GM19023 (cell line): ENCODE measurements at regions not wholly inside any gene's neighbourhood (a gene's known extent, or its start where the extent isn't known, plus 50 kb on each side); places are given as distances from the start of the nearest gene placed in this dataset.

Experiments used
- ATAC-seq: cut with Tn5 transposase; IDR thresholded peaks from one replicate; pipeline ENCODE4 v1.9.1; 2021; ENCODE audit warnings: mild to moderate bottlenecking, moderate library complexity; ENCODE audit not compliant: unreplicated experiment

DNA sequence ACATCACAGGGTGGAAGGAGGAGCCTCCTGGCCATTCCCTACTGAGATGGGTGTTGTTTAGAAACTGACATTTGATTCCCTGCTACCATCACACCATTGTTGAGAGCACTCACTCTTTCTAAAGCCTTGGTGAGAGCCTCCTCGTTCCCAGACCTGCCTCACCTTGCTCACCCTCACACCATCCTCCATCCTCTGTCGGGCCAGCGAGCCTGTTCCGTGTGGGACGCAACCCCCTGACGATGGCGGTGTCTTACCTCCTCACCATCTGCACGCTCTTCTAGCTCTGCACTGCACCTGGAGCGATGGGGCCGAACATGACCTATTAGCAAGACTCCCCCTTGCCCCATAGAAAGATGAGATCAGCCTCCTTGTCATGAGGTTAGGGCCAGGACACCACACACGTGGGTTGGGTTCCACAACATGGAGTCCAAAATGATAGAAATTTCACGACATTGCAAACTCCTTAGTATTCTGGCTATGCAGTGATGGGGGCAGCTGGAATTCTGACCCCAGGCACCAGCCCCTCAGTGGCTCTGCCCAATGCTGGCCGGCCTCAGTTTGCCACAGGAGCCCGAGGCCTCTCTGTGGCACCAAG is 1017.9 kb downstream of the TBC1D22A start:
- no peak for ATAC-seq

DNA sequence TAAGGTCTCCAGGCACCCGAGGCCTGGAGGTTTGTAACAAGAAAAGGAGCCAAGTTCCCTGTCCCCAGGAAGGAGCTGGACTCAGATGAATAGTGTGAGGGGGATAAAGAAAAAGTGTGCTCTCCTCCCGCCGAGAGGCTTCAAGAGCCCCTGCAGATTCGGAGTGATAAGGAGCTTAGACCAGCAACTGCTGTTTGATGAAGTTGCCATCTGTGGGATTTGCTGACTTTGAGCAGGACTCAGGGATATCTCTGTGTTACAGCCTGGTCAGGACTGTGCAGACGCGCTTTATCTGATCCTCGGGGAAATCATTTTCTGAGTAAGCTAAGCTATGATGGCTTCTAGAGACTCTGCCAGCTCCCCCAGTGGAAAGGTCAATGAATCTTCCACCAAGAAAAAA is 1017.0 kb downstream of the TBC1D22A start:
- ATAC-seq, result no peak

- ATAC-seq, result no peak
These were observed 1015.8 kb downstream of the TBC1D22A start for GRCh38 chr22:47778160-47778658.

DNA sequence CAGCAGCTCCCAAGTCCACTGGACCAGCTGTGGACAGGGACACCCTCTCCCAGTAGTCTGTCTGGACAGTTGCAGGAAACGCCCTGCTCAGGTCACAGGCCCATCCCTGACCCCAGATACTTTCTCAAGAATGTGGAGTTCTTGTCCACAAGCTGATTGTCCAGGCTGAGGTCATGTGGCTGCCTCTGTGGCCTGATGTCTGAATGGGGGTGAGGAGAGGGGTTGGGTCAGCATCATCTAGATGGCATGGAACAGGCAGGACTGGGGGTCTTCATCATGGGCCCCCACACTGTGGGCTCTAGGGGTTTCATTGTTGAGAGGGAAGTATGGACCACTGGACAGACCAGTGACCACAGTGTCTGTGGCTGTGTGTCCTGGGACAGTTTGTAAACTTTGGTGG is 1015.0 kb downstream of the TBC1D22A start:
- ATAC-seq, result no peak

GRCh38 chr22:47776329-47776728 is 1013.9 kb downstream of the TBC1D22A start:
- no peak for ATAC-seq

GRCh38 chr22:47775686-47776085 is 1013.2 kb downstream of the TBC1D22A start:
- no peak for ATAC-seq

DNA sequence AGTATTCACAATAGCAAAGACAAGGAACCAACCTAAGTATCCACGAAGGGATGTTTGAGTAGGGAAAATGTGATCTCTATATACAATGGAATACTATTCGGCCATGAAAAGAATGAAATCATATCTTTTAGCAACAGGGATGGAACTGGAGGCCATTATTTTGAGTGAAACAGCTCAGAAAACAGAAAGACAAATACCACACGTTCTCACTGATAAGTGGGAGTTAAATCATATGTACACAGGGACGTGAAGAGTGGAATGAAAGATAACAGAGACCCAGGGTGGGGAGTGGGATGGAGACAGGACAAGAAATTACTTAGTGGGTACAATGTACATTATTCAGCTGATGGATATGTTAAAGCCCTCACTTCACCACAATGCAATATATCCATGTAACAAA is 1012.7 kb downstream of the TBC1D22A start:
- ATAC-seq, result no peak

GRCh38 chr22:47773635-47774034 is 1011.2 kb downstream of the TBC1D22A start:
- no peak for ATAC-seq

- ATAC-seq, result no peak
These were observed 1010.4 kb downstream of the TBC1D22A start for GRCh38 chr22:47772864-47773263.

DNA sequence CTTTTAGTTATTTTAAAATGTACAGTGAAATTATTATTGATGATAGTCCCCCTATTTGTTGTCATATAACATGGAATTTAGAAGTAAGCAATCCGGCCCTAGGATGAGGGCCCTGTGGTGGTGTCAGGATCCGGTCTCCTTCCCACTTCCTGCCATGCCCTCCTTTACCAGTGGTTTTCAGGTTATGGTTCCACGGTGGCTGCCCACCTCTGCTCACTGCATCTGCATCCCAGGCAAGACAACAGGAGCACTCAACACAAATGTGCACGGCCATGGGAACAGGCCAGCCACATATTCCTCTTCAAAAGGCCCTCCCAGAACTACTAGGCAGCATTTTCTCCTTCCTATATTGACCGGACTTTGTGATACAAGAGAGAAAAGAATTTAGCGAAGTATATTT is 1007.2 kb downstream of the TBC1D22A start:
- ATAC-seq, result no peak

- ATAC-seq, result no peak
These were observed 1005.6 kb downstream of the TBC1D22A start for GRCh38 chr22:47768027-47768426.

DNA sequence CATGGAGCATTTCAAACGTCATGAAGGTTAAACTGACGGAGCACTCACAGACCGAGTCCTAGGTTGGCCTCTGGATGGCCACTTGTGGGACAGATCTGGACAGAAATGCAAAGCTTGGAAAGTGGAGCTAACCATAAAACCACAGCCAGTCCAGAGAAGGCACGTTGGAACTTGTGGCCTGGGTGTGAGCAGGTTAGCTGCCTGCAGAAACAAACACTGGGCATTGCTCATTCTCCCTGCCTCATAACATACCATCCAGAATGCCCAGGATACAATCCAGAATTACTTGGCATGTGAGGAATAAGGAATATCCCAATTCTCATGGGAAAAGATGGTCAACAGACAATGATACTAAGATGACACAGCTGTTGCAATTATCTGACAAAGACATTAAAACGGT is 1005.0 kb downstream of the TBC1D22A start:
- ATAC-seq, result no peak

DNA sequence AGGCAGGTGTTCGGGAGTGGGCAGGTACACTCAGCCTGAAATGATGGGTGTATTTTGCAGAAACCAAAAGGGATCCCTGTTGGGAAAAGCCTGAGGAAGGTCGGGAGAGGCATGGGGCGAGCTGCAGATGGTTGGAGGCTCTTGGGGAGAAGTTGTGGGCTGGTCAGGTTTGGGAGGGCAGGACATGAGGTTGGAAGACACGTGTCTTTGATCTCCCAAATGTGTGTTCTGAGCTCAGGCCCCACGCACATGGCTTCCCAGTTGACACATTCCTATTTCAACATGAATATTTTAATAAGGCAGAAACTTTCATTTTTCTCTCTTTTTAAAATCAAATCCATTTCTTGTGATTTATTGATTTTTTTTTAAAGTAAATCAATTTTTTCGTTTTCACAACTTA is 1003.3 kb downstream of the TBC1D22A start:
- no peak for ATAC-seq

DNA sequence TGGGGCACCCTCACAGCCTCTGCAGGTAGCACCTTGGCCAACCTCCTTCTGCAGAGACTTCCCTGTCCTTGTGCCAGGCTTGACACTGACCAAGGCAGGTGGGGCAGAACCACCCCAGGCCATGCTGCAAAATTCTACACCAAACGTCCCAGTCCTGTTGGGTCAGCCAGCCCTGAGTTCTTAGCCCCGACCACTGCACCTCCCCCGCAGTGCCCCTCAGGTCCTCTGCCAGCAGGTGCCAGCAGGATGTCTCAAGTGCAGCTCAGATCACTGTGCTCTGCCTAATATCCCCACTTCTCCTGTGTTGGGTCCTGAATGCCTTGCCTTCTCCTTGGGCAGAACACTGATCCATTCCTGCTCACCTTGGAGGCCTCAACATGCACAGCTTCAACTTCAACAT is 999.7 kb downstream of the TBC1D22A start:
- no peak for ATAC-seq

GRCh38 chr22:47759909-47760308 is 997.5 kb downstream of the TBC1D22A start:
- ATAC-seq, result no peak

GRCh38 chr22:47757741-47758140 is 995.3 kb downstream of the TBC1D22A start:
- ATAC-seq, result no peak

DNA sequence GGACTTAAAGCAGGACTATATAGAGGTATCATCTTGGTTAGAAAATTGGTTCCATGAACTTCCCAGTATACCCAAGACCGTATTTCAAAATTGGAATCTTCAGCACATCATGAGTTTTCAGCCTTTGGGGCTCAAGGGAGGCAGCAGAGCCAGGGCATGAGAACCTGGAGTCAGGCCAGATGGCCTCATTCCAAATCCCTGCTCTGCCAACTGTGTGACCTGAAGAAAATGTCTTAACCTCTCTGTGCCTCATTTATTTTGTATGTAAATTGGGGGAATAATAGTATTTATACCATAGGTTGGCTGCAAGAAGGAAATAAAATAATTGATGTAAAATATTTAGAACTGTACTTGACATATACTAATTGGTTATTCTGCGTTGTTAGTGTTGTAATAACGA is 987.6 kb downstream of the TBC1D22A start:
- ATAC-seq, result no peak

- ATAC-seq, result no peak
These were observed 986.5 kb downstream of the TBC1D22A start for GRCh38 chr22:47748957-47749356.

DNA sequence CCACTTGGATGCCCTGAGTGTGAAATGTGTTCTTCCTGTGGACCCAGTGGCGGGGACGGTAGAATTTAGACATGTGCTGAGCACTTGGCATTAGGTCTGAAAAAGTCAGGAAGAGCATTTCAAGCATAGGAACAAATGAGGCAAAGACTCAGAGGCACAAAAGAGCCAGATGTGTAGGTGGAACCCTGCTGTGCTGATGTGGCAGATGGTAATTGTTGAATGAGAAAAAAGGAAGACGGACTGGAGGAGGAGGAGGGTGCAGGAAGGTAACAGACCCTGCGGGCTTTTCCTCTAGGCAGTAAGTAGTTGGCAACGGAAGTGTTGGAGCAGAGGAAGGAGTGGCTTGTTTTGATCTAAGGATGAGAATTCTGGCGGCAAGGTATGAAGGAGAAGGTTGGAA is 985.8 kb downstream of the TBC1D22A start:
- ATAC-seq, result no peak

GRCh38 chr22:47740109-47740805 is 977.8 kb downstream of the TBC1D22A start:
- no peak for ATAC-seq

GRCh38 chr22:47739291-47740015 is 977.0 kb downstream of the TBC1D22A start:
- ATAC-seq, result no peak

GRCh38 chr22:47738472-47739013 is 976.1 kb downstream of the TBC1D22A start:
- ATAC-seq, result no peak
